Heart left ventricle (tissue), 13 donors: ENCODE measurements at regions not wholly inside any gene's neighbourhood (a gene's known extent, or its start where the extent isn't known, plus 50 kb on each side); places are given as distances from the start of the nearest gene placed in this dataset.

Experiments used
- POLR2A ChIP-seq, 2 donors: fragments of 450-650 bp; IDR thresholded peaks; one replicate each; pipeline ENCODE4 v1.6.1; 2017; ENCODE audit warnings: antibody characterized with exemption in 2 of 2, mild to moderate bottlenecking in 2 of 2, moderate library complexity in 2 of 2
- TF ChIP-seq, protein P1 (sequence below), 12 donors: fragments of 200-600 bp; sonication (generic) in 4 of 12; IDR thresholded peaks; one replicate each; pipeline versions ENCODE4 v1.5.0 to v1.8.0; 2018 to 2022; ENCODE audit warnings: antibody characterized with exemption in 12 of 12, mild to moderate bottlenecking in 5 of 12
- donor health status: ischemic (EF 13 %, LVEDD 7.1; RV severe dilation, severe dysfunction).
- donor health status: DM: no; HTN: yes; CAD: no.
- donor health status: DM: no; HTN: no; CAD: no.
- donor health status: ischemic (EF 25% LVEDD 6.9; RV normal size, moderate dysfunction).
- donor health status: ischemic (EF 25% LVEDD 5.7; RV mildly dilated, moderate dysfunction).
- donor health status: ischemic (EF 35%, LVEDD 5.7; RV mildly dilated, moderate dysfunction).
- donor health status: nonischemic (EF 11% LVEDD 7.7; RV severe dilation, severe dysfunction).
- donor health status: DM: yes; HTN: yes; CAD: no.
- donor health status: PGD.
- donor health status: ischemic (EF 29% LVEDD 5.4; RV normal size, mild dysfunction).
- donor health status: nonischemic (EF 23%, LVEDD 6.1; RV moderate dilation, normal function).

DNA sequence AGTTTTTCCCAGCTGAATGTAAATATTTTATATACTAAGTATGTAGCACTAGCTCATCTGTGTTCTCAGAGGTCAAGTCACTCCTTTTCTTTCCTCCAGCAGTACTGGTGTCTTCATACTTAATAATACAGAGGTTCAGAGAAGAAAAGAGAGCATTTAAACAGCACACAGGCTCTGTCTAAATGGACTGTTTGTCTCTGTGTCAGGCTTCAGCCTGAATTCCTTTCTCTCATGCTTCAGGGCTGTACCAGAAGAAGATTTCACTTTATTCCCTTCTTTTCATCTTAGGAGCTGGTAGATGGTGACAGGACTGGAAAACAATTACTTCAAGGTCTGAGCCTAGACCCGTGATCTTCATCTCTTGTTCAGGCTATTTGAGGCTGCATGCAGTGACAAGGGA is 51.4 kb upstream of the LYZL2 start:
- TF ChIP-seq, protein P1, sequence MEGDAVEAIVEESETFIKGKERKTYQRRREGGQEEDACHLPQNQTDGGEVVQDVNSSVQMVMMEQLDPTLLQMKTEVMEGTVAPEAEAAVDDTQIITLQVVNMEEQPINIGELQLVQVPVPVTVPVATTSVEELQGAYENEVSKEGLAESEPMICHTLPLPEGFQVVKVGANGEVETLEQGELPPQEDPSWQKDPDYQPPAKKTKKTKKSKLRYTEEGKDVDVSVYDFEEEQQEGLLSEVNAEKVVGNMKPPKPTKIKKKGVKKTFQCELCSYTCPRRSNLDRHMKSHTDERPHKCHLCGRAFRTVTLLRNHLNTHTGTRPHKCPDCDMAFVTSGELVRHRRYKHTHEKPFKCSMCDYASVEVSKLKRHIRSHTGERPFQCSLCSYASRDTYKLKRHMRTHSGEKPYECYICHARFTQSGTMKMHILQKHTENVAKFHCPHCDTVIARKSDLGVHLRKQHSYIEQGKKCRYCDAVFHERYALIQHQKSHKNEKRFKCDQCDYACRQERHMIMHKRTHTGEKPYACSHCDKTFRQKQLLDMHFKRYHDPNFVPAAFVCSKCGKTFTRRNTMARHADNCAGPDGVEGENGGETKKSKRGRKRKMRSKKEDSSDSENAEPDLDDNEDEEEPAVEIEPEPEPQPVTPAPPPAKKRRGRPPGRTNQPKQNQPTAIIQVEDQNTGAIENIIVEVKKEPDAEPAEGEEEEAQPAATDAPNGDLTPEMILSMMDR (IDR thresholded peaks at IDR 0.05) = no peak
- TF ChIP-seq POLR2A (IDR thresholded peaks at IDR 0.05) = no peak
